HL-60 (cell line): ENCODE measurements at regions not wholly inside any gene's neighbourhood (a gene's known extent, or its start where the extent isn't known, plus 50 kb on each side); places are given as distances from the start of the nearest gene placed in this dataset.

Experiments used
- POLR2AphosphoS5 ChIP-seq: IDR thresholded peaks from 2 replicates; pipeline ENCODE4 v1.6.1; 2012; ENCODE audit warnings: low read depth
- TF ChIP-seq, protein P1 (sequence below): IDR thresholded peaks from 2 replicates; pipeline ENCODE4 v1.6.1; 2012; ENCODE audit warnings: low read depth; ENCODE audit not compliant: insufficient replicate concordance
- TF ChIP-seq, protein P2 (sequence below): IDR thresholded peaks from one replicate; pipeline ENCODE4 v1.5.1; 2011; ENCODE audit warnings: low read length, control low read depth, inconsistent platforms; ENCODE audit not compliant: insufficient read depth

DNA sequence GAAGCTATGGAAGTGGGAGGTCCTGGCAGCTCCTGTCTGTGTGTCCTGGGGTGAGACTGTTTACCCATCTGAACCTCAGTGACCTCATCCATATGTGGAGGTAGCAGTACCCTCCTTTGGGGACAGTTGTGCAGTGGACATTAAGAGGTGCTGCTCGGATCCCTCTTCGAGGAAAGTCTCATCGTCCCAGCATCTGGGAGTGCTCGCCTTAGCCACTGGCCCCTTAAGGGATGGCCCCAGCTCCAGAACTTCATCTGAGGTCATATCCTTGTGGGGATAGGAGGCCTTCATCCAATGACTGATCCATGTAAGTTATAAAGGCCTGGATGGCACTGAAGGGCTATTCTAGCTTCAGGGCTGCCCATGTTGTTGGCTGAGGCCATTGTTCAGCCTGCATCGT lies 538.1 kb downstream of the MIAT start:
- TF ChIP-seq, protein P1, sequence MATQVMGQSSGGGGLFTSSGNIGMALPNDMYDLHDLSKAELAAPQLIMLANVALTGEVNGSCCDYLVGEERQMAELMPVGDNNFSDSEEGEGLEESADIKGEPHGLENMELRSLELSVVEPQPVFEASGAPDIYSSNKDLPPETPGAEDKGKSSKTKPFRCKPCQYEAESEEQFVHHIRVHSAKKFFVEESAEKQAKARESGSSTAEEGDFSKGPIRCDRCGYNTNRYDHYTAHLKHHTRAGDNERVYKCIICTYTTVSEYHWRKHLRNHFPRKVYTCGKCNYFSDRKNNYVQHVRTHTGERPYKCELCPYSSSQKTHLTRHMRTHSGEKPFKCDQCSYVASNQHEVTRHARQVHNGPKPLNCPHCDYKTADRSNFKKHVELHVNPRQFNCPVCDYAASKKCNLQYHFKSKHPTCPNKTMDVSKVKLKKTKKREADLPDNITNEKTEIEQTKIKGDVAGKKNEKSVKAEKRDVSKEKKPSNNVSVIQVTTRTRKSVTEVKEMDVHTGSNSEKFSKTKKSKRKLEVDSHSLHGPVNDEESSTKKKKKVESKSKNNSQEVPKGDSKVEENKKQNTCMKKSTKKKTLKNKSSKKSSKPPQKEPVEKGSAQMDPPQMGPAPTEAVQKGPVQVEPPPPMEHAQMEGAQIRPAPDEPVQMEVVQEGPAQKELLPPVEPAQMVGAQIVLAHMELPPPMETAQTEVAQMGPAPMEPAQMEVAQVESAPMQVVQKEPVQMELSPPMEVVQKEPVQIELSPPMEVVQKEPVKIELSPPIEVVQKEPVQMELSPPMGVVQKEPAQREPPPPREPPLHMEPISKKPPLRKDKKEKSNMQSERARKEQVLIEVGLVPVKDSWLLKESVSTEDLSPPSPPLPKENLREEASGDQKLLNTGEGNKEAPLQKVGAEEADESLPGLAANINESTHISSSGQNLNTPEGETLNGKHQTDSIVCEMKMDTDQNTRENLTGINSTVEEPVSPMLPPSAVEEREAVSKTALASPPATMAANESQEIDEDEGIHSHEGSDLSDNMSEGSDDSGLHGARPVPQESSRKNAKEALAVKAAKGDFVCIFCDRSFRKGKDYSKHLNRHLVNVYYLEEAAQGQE, result no peak
- TF ChIP-seq, protein P2, sequence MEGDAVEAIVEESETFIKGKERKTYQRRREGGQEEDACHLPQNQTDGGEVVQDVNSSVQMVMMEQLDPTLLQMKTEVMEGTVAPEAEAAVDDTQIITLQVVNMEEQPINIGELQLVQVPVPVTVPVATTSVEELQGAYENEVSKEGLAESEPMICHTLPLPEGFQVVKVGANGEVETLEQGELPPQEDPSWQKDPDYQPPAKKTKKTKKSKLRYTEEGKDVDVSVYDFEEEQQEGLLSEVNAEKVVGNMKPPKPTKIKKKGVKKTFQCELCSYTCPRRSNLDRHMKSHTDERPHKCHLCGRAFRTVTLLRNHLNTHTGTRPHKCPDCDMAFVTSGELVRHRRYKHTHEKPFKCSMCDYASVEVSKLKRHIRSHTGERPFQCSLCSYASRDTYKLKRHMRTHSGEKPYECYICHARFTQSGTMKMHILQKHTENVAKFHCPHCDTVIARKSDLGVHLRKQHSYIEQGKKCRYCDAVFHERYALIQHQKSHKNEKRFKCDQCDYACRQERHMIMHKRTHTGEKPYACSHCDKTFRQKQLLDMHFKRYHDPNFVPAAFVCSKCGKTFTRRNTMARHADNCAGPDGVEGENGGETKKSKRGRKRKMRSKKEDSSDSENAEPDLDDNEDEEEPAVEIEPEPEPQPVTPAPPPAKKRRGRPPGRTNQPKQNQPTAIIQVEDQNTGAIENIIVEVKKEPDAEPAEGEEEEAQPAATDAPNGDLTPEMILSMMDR, result no peak
- TF ChIP-seq POLR2AphosphoS5, result no peak
